Sigmoid colon (tissue), 6 donors: ENCODE measurements at regions not wholly inside any gene's neighbourhood (a gene's known extent, or its start where the extent isn't known, plus 50 kb on each side); places are given as distances from the start of the nearest gene placed in this dataset.

Experiments
- DNase-seq: peaks from one replicate; pipeline ENCODE4 v3.0.0-alpha.2; 2019
- H3K27ac ChIP-seq, 4 donors: fragments of 200-600 bp; sonication (generic); one replicate each; pipeline ENCODE4 v1.5.1; 2016 to 2019; ENCODE audit warnings: mild to moderate bottlenecking in 1 of 4
- H3K27me3 ChIP-seq, 3 donors: fragments of 200-600 bp; sonication (generic); one replicate each; pipeline ENCODE4 v1.5.1; 2019; ENCODE audit warnings: mild to moderate bottlenecking in 1 of 3
- H3K36me3 ChIP-seq, 4 donors: fragments of 200-600 bp; sonication (generic); one replicate each; pipeline ENCODE4 v1.5.1; 2016 to 2019
- H3K4me1 ChIP-seq, 4 donors: fragments of 200-600 bp; sonication (generic); one replicate each; pipeline ENCODE4 v1.5.1; 2017 to 2019
- H3K4me3 ChIP-seq, 4 donors: fragments of 200-600 bp; sonication (generic); one replicate each; pipeline ENCODE4 v1.5.1; 2017 to 2019; ENCODE audit warnings: mild to moderate bottlenecking in 2 of 4, moderate library complexity in 1 of 4
- H3K9me3 ChIP-seq, 4 donors: fragments of 200-600 bp in 3 of 4; sonication (generic) in 3 of 4; one replicate each; pipeline versions ENCODE4 v1.5.1 to v1.6.1; 2013 to 2019
- EP300 ChIP-seq, 4 donors: sonication (generic); formaldehyde crosslinking; IDR thresholded peaks; one replicate each; pipeline ENCODE4 v1.6.1; 2017; ENCODE audit warnings: antibody characterized with exemption in 4 of 4
- POLR2A ChIP-seq, 2 donors: fragments of 450-650 bp; IDR thresholded peaks; one replicate each; pipeline ENCODE4 v1.6.1; 2016; ENCODE audit warnings: antibody characterized with exemption in 2 of 2, mild to moderate bottlenecking in 2 of 2, moderate library complexity in 2 of 2
- POLR2AphosphoS5 ChIP-seq, 4 donors: sonication (generic); formaldehyde crosslinking; IDR thresholded peaks; one replicate each; pipeline ENCODE4 v1.6.1; 2017; ENCODE audit warnings: antibody characterized with exemption in 4 of 4
- WGBS, 2 donors: extraction: QIAGEN DNeasy Blood & Tissue Kit; methylation state at CpG; one replicate each; pipeline ENCODE4 v1.1.7; 2013; 5-methylcytosine and 5-hydroxymethylcytosine counted together
- intact Hi-C: fragments of 100-400 bp; cut with DNase I; formaldehyde crosslinking; loops from one replicate; pipeline ENCODE4 v1.15.1; 2023
- TF ChIP-seq, protein P1 (sequence below), 4 experiments: fragments of 450-650 bp in 3 of 4; fragments of 200-600 bp in 1 of 4; IDR thresholded peaks; one replicate each; pipeline ENCODE4 v1.5.1; 2016 to 2019; ENCODE audit warnings: antibody characterized with exemption in 4 of 4, mild to moderate bottlenecking in 3 of 4, moderate library complexity in 2 of 4
- donor health status: healthy with polysubstance abuse.
- donor health status: healthy.

DNA sequence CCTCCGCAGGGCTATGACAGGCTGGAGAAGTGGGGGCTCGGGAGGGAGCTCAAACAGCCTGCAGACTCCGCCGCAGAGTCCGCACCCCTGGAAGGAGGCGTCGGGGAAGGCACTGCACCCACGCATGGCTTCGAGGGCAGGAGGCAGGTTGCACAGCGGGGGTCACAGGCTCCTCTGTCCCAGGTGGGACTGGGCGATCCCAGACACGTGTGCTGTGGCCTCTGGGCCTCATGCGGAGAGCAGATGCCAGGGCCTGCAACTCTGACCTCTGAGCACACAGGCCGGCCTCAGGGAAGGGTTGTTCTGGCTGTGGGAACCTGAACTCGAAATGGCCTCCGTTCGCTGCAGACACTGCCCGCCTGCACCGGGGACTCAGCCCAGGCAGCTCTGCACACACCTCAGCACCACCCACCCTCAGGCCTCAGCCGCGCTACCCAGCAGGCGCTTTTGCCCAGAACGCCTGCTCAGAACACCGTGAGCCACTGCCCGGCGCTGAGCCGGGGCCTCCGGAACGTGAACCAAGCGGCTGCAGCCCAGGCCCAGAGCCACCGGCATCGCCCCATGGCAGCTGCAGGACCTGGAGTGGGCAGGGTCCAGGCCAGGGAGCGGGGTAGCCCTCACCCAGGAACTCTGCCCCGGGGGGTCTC is 71.8 kb upstream of the ADGRA1 start:
- DNase-seq: no peak
- Histone ChIP-seq H3K27ac (no peak overlapping the region), H3K27me3 (no peaks in the 10 kb centered on the region), H3K9me3 (no peaks in the 10 kb centered on the region), H3K4me3 (no peak overlapping the region), H3K36me3 (no peaks in the 10 kb centered on the region), H3K4me1 (no peaks in the 10 kb centered on the region)
- WGBS, 2 donors: 93 to 94% methylated on average over 34 of the region's 34 CpGs
- intact Hi-C loops: no loop called here
- TF ChIP-seq POLR2AphosphoS5 (IDR thresholded peaks at IDR 0.05) (no peak), POLR2A (IDR thresholded peaks at IDR 0.05) (no peak), EP300 (IDR thresholded peaks at IDR 0.05) (no peak)
- TF ChIP-seq, protein P1, sequence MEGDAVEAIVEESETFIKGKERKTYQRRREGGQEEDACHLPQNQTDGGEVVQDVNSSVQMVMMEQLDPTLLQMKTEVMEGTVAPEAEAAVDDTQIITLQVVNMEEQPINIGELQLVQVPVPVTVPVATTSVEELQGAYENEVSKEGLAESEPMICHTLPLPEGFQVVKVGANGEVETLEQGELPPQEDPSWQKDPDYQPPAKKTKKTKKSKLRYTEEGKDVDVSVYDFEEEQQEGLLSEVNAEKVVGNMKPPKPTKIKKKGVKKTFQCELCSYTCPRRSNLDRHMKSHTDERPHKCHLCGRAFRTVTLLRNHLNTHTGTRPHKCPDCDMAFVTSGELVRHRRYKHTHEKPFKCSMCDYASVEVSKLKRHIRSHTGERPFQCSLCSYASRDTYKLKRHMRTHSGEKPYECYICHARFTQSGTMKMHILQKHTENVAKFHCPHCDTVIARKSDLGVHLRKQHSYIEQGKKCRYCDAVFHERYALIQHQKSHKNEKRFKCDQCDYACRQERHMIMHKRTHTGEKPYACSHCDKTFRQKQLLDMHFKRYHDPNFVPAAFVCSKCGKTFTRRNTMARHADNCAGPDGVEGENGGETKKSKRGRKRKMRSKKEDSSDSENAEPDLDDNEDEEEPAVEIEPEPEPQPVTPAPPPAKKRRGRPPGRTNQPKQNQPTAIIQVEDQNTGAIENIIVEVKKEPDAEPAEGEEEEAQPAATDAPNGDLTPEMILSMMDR (IDR thresholded peaks at IDR 0.05): no peak

DNA sequence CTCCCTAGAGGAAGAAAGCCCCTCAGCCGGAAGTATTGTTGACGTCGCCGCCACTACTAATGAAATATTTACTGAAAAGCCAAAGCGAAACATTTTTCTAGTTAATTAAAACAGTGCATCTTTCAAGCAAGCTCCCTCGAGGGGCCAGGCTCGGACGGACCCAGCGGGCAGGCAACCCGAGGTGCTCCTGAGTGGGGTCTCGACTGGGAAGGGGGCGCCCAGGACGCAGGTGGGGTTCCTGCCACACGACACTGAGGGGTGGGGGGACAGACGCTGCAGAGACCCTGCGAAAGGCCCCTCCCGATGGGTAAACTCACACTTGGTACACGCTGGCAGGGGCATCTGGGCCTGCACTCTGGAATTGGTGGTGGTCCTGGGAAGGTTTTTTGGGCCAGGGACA is 72.4 kb upstream of the ADGRA1 start:
- Histone ChIP-seq H3K27me3 (no peaks in the 10 kb centered on the region), H3K4me3 (no peak overlapping the region), H3K4me1 (no peaks in the 10 kb centered on the region), H3K36me3 (no peaks in the 10 kb centered on the region), H3K9me3 (no peaks in the 10 kb centered on the region), H3K27ac (no peak overlapping the region)
- TF ChIP-seq, protein P1 (IDR thresholded peaks at IDR 0.05): no peak
- TF ChIP-seq EP300 (IDR thresholded peaks at IDR 0.05): no peak
- TF ChIP-seq POLR2A (IDR thresholded peaks at IDR 0.05): no peak
- TF ChIP-seq POLR2AphosphoS5 (IDR thresholded peaks at IDR 0.05): no peak
- intact Hi-C loops: no loop called here
- 90 to 91% methylated on average over 18 of the region's 18 CpGs for whole genome bisulfite sequencing, 2 donors
- no peak for DNase-seq

DNA sequence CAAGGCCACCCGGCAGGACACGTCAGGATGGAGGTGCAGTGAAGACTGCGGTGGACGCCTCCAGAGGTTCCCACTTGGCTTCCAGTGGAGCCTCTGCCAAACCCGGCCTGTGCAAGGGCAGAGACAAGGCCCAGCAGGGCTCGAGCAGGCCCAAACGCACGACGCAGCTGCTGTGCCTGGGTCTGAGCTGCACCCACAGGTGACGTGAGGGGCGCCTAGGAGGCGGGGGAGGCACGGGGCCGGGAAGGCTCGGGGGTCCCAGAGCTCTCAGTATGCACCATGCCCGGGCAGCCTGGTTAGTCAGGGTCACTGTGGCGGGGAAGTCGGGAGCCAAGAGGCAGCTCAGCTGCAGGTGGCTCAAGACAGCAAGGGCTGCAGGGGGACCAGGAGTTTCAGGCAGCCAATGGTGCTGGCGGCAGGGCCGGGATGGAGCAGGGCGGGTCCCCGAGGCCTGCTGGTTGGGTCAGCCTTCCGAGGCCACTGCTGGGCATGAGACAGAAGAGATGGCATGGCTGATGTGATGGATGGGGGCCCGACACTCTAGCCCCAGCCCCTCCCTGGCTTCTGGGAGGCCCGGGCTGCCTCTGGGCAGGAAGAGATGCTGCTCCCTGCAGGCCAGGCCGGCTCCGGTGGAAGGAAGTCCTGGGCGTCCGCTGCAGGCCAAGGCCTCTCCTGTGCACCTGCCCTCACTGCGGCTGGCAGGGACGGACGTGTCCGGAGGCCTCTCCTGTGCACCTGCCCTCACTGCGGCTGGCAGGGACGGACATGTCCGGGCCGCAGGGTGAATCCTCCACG is 72.2 kb upstream of the CFAP46 start:
- intact Hi-C loops: no loop called here
- H3K27me3 ChIP-seq: peaks cover 0 to 5% (median 0%) of the 10 kb centered on the region in 3 donors
- no peak for DNase-seq
- TF ChIP-seq EP300 (IDR thresholded peaks at IDR 0.05) (no peak), POLR2A (IDR thresholded peaks at IDR 0.05) (no peak), POLR2AphosphoS5 (IDR thresholded peaks at IDR 0.05) (no peak)
- TF ChIP-seq, protein P1 (IDR thresholded peaks at IDR 0.05): no peak
- no peaks in the 10 kb centered on the region for H3K9me3 ChIP-seq
- WGBS, 2 donors: 89 to 90% methylated on average over 38 of the region's 38 CpGs
- no peaks in the 10 kb centered on the region for H3K4me1 ChIP-seq
- H3K36me3 ChIP-seq: no peaks in the 10 kb centered on the region
- H3K27ac ChIP-seq: no peak overlapping the region
- H3K4me3 ChIP-seq: no peak overlapping the region

DNA sequence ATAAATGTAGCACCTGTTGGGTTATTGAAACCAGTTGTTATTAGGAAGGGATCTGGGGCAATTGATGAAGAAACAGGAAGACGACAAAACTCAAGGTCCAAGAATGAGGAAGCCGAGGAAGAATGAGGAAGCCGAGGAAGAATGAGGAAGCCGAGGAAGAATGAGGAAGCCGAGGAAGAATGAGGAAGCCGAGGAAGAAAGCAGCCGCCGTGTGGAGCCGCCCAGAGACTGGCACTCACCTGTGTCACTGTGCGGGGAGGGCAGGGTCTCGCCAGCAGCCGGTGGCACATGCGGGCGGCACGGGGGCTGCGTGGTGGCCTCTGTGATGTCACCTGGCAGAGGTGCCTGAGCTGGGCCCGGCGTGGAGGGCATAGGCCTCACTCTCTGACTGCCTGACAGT is 71.1 kb upstream of the CFAP46 start:
- Histone ChIP-seq H3K4me3 (no peak overlapping the region), H3K27ac (peak overlapping the region in 1 of 4 donors; percentile 21), H3K4me1 (no peaks in the 10 kb centered on the region), H3K9me3 (no peaks in the 10 kb centered on the region), H3K27me3 (peaks cover 0 to 5% (median 0%) of the 10 kb centered on the region in 3 donors), H3K36me3 (no peaks in the 10 kb centered on the region)
- WGBS, 2 donors: 15 to 29% methylated on average over 18 of the region's 18 CpGs
- DNase-seq: no peak
- intact Hi-C loops: no loop called here
- TF ChIP-seq, protein P1 (IDR thresholded peaks at IDR 0.05): no peak
- no peak for TF ChIP-seq POLR2A (IDR thresholded peaks at IDR 0.05)
- no peak for TF ChIP-seq EP300 (IDR thresholded peaks at IDR 0.05)
- no peak for TF ChIP-seq POLR2AphosphoS5 (IDR thresholded peaks at IDR 0.05)
